Ishikawa (cell line): ENCODE measurements at regions not wholly inside any gene's neighbourhood (a gene's known extent, or its start where the extent isn't known, plus 50 kb on each side); places are given as distances from the start of the nearest gene placed in this dataset.

ENCODE experiments used
- CEBPB ChIP-seq: IDR thresholded peaks from 2 replicates; pipeline ENCODE4 v1.6.1; 2012
- CREB1 ChIP-seq: IDR thresholded peaks from 2 replicates; pipeline ENCODE4 v1.6.1; 2012; ENCODE audit warnings: low read depth
- EGR1 ChIP-seq: IDR thresholded peaks from 2 replicates; pipeline ENCODE4 v1.6.1; 2012
- EP300 ChIP-seq: IDR thresholded peaks from 2 replicates; pipeline ENCODE4 v1.6.1; 2012; ENCODE audit warnings: borderline replicate concordance
- FOXM1 ChIP-seq: IDR thresholded peaks from 2 replicates; pipeline ENCODE4 v1.6.1; 2012; ENCODE audit warnings: low read depth, borderline replicate concordance
- NFIC ChIP-seq: IDR thresholded peaks from 2 replicates; pipeline ENCODE4 v1.6.1; 2012
- RAD21 ChIP-seq: IDR thresholded peaks from 2 replicates; pipeline ENCODE4 v1.6.1; 2012; ENCODE audit warnings: low read depth
- TAF1 ChIP-seq: IDR thresholded peaks from 2 replicates; pipeline ENCODE4 v1.6.1; 2012; ENCODE audit warnings: low read depth, mild to moderate bottlenecking
- TCF12 ChIP-seq: IDR thresholded peaks from 2 replicates; pipeline ENCODE4 v1.6.1; 2012; ENCODE audit warnings: low read depth
- TEAD4 ChIP-seq: IDR thresholded peaks from 2 replicates; pipeline ENCODE4 v1.6.1; 2012
- YY1 ChIP-seq: IDR thresholded peaks from 2 replicates; pipeline ENCODE4 v1.6.1; 2012; ENCODE audit warnings: low read depth
- ZBTB7A ChIP-seq: IDR thresholded peaks from 2 replicates; pipeline ENCODE4 v1.6.1; 2012; ENCODE audit warnings: low read depth
- TF ChIP-seq, protein P1 (sequence below): IDR thresholded peaks from 2 replicates; pipeline ENCODE4 v1.6.1; 2012
- TF ChIP-seq, protein P2 (sequence below): IDR thresholded peaks from 2 replicates; pipeline ENCODE4 v1.6.1; 2012; ENCODE audit warnings: low read depth, mild to moderate bottlenecking
- TF ChIP-seq, protein P3 (sequence below): IDR thresholded peaks from 2 replicates; pipeline ENCODE4 v1.6.1; 2012

DNA sequence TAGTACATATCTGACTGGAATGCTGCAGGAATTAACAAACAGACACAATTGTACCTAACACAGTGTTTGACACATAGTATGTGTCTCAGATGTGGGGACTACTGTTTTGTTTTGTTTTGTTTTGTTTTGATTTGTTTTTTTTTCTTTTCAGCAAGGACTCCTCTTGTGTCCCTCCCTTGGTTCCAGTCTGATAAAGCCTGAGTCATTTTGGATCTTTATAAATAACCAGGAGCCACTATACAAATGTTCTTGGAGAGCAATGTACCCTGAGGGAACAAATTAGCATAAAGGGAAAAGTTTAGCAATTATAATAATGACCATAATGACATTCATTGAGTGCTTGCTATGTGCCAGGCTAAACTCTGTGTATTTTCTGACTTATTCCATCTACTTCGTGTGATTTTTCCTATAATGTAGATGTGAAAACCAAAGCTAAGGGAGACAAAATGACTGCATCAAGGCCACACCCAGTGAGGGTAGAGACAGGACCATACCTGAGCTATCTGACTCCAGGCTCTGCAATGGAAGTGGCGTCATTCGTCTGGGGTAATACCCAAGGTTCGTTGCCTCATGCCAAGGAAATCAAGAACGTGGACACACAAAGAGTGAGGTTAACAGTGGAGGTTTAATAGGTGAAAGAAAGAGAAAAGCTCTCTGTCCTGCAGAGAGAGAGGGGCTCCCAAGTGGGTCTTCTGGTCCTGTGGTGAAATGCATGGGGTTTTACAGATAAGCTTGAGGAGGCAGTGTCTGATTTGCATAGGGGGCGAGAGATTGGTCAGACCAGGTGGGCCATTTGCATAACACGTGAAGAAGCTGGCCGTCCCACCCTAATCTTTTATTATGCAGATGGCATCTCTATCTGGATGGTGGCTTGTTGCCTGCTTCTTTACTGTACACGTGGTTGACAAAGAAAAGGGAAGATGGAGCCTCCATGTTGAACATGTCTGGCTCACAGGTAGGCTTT, 285.5 kb upstream of the SFSWAP start:
- TF ChIP-seq YY1 (no peak), RAD21 (no peak), CREB1 (no peak), TCF12 (no peak), FOXM1 (no peak), EGR1 (no peak), CEBPB (no peak), TAF1 (no peak), ZBTB7A (no peak), TEAD4 (no peak), EP300 (no peak), NFIC (no peak)
- TF ChIP-seq, protein P1, sequence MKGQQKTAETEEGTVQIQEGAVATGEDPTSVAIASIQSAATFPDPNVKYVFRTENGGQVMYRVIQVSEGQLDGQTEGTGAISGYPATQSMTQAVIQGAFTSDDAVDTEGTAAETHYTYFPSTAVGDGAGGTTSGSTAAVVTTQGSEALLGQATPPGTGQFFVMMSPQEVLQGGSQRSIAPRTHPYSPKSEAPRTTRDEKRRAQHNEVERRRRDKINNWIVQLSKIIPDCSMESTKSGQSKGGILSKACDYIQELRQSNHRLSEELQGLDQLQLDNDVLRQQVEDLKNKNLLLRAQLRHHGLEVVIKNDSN, result no peak
- TF ChIP-seq, protein P2, sequence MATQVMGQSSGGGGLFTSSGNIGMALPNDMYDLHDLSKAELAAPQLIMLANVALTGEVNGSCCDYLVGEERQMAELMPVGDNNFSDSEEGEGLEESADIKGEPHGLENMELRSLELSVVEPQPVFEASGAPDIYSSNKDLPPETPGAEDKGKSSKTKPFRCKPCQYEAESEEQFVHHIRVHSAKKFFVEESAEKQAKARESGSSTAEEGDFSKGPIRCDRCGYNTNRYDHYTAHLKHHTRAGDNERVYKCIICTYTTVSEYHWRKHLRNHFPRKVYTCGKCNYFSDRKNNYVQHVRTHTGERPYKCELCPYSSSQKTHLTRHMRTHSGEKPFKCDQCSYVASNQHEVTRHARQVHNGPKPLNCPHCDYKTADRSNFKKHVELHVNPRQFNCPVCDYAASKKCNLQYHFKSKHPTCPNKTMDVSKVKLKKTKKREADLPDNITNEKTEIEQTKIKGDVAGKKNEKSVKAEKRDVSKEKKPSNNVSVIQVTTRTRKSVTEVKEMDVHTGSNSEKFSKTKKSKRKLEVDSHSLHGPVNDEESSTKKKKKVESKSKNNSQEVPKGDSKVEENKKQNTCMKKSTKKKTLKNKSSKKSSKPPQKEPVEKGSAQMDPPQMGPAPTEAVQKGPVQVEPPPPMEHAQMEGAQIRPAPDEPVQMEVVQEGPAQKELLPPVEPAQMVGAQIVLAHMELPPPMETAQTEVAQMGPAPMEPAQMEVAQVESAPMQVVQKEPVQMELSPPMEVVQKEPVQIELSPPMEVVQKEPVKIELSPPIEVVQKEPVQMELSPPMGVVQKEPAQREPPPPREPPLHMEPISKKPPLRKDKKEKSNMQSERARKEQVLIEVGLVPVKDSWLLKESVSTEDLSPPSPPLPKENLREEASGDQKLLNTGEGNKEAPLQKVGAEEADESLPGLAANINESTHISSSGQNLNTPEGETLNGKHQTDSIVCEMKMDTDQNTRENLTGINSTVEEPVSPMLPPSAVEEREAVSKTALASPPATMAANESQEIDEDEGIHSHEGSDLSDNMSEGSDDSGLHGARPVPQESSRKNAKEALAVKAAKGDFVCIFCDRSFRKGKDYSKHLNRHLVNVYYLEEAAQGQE, result no peak
- TF ChIP-seq, protein P3, sequence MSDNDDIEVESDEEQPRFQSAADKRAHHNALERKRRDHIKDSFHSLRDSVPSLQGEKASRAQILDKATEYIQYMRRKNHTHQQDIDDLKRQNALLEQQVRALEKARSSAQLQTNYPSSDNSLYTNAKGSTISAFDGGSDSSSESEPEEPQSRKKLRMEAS, result no peak

DNA sequence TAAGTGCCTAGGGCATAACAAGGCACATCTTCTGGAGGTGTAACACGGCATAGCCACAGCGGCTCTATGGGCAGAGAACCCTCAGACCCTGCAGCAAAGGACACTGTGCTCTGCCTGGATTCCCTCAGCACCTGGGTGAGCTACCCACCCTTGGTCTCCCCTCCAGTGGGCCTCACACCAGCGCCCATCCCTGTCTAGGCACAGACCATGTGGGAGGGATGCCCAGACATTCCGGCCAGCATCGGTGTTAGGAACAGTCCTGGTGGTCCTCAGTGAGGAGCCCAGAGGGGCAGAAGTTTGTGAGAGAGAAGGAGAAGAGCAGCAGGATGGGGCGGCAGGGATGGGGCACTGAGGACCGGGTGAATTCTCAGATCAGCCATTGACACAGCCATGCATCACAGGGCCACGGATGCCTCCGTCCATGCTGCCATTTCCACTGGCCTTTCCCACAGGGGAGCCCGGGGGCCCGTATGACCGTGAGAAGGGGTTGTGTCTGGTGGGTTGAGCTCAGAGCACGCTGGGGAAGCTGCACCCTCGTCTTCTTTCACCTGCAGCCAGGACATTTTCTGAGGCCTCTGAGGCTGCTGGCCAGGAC, 282.7 kb upstream of the SFSWAP start:
- TF ChIP-seq, protein P2, result no peak
- no peak for TF ChIP-seq NFIC
- no peak for TF ChIP-seq RAD21
- TF ChIP-seq TEAD4, result no peak
- no peak for TF ChIP-seq YY1
- TF ChIP-seq, protein P1, result no peak
- no peak for TF ChIP-seq FOXM1
- no peak for TF ChIP-seq TAF1
- TF ChIP-seq ZBTB7A, result no peak
- TF ChIP-seq, protein P3, result no peak
- no peak for TF ChIP-seq EP300
- TF ChIP-seq EGR1, result no peak
- no peak for TF ChIP-seq TCF12
- no peak for TF ChIP-seq CEBPB
- no peak for TF ChIP-seq CREB1

DNA sequence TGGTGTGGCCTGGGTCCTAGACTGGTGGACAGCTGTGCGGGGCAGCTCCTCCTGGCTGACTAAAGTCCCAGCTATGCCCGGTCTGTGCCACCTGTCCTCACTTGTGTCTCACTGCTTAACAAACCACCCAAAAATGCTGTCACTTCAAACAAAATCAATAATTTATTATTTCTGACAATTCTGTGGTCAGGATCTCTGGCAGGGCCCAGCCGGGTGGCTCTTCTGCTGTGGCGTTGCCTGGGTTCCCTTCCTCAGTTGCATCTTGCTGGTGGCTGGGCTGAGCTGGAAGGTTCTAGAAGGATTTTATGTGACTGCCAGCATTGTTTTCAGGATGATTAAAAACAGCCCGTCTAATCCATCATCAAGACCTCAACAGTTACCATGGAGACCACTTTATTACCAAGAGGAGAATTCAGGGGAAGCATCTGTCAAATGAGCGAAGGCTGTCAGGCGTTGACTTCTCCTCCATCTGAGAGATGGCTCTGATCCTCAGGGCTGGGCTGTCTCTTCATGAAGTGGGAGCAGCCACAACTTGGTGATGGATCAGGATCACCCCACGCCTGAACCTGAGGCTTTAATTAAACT, 280.6 kb upstream of the SFSWAP start:
- TF ChIP-seq TEAD4, result no peak
- TF ChIP-seq EGR1, result no peak
- TF ChIP-seq TAF1, result no peak
- no peak for TF ChIP-seq FOXM1

DNA sequence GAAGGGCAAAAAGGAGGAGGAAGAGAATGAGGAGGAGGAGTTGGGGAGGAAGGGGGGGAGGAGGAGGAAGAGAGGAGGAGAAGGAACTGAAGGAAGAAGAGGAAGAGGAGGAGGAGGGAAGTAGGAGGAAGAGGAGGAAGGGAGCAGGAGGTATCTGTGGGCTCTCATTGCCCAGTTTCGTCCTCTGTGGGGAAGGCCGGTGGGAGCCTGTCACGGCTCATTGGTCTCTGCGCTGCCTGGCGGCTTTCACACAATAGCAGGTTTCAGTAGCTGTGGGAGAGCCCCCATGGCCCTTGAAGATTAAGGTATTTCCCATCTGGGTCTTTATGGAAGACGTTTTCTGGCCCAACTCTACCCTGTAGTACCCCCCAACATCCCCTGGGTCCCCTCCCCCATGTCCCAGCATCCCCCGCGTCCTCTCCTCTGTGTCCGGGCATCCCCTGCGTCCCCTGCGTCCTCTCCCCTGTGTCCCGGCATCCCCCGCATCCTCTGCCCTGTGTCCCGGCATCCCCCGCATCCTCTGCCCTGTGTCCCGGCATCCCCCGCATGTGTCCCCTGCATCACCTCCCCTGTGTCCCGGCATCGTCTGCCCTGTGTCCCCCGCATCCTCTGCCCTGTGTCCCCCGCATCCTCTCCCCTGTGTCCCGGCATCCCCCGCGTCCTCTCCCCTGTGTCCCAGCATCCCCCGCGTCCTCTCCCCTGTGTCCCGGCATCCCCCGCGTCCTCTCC, 278.2 kb upstream of the SFSWAP start:
- TF ChIP-seq YY1 (no peak), CREB1 (no peak), RAD21 (no peak), NFIC (no peak), EP300 (no peak), CEBPB (no peak), TEAD4 (no peak), TCF12 (no peak), EGR1 (no peak), FOXM1 (no peak), ZBTB7A (no peak), TAF1 (no peak)
- TF ChIP-seq, protein P2, result no peak
- TF ChIP-seq, protein P1, result no peak
- TF ChIP-seq, protein P3, result no peak
